Left lung (tissue), 4 donors: ENCODE measurements at regions not wholly inside any gene's neighbourhood (a gene's known extent, or its start where the extent isn't known, plus 50 kb on each side); places are given as distances from the start of the nearest gene placed in this dataset.

Source experiments
- ATAC-seq: fragments of 200-7000 bp; cut with Tn5 transposase; one replicate; pipeline ENCODE4 v1.9.1; 2020; ENCODE audit warnings: moderate library complexity
- DNase-seq, 4 donors: peaks; one replicate each; pipeline ENCODE4 v3.0.0-alpha.2; 2013 to 2020
- H3K27ac ChIP-seq, 2 donors: fragments of 200-600 bp; sonication (generic) in 1 of 2; one replicate each; pipeline versions ENCODE4 v1.5.0 to v1.8.0; 2020 to 2021
- H3K27me3 ChIP-seq, 2 donors: fragments of 200-600 bp; sonication (generic) in 1 of 2; one replicate each; pipeline versions ENCODE4 v1.5.0 to v1.8.0; 2020 to 2021
- H3K36me3 ChIP-seq, 2 donors: fragments of 200-600 bp; sonication (generic) in 1 of 2; one replicate each; pipeline versions ENCODE4 v1.5.0 to v1.8.0; 2020 to 2021
- H3K4me1 ChIP-seq, 2 donors: fragments of 200-600 bp; one replicate each; pipeline ENCODE4 v1.8.0; 2021
- H3K4me3 ChIP-seq, 2 donors: fragments of 200-600 bp; sonication (generic) in 1 of 2; one replicate each; pipeline versions ENCODE4 v1.5.0 to v1.8.0; 2020 to 2021; ENCODE audit warnings: mild to moderate bottlenecking in 1 of 2
- H3K9me3 ChIP-seq, 2 donors: fragments of 200-600 bp; sonication (generic) in 1 of 2; one replicate each; pipeline versions ENCODE4 v1.5.0 to v1.8.0; 2020 to 2021
- intact Hi-C, 2 donors: fragments of 100-400 bp; cut with DNase I; formaldehyde crosslinking; loops; one replicate each; pipeline versions ENCODE4 v1.11.2 to v1.14.2; 2022
- TF ChIP-seq, protein P1 (sequence below), 2 donors: fragments of 200-600 bp; sonication (generic) in 1 of 2; IDR thresholded peaks; one replicate each; pipeline versions ENCODE4 v1.5.0 to v1.8.0; 2021; ENCODE audit warnings: antibody characterized with exemption in 2 of 2
- donor health status: DM: no; HTN: yes; CAD: no.
- donor health status: DM: no; HTN: no; CAD: no.

DNA sequence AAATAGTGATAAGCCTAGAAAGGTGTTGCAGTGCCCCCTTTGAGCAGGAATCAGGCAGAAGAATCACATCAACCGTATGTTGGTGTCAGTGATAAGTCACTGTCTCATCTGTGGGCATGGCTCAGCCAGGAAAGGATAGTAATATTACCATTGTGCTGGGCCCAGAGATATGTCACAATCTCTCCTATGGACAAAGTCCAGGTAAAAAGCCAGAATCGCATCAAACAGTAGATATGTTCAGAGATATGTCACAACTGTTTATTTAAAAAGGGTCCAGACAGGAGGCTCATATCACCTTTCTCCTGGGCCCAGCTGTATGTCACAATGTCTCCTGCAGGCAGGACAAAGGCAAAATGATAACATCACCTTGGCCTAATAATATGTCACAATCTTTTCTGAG is 241.4 kb downstream of the RPS4Y2 start:
- Histone ChIP-seq H3K27me3 (no peaks in the 10 kb centered on the region), H3K9me3 (no peaks in the 10 kb centered on the region), H3K4me3 (no peak overlapping the region), H3K36me3 (no peaks in the 10 kb centered on the region), H3K4me1 (no peaks in the 10 kb centered on the region), H3K27ac (no peak overlapping the region)
- no peak for ATAC-seq
- intact Hi-C loops = no loop called here
- TF ChIP-seq, protein P1, sequence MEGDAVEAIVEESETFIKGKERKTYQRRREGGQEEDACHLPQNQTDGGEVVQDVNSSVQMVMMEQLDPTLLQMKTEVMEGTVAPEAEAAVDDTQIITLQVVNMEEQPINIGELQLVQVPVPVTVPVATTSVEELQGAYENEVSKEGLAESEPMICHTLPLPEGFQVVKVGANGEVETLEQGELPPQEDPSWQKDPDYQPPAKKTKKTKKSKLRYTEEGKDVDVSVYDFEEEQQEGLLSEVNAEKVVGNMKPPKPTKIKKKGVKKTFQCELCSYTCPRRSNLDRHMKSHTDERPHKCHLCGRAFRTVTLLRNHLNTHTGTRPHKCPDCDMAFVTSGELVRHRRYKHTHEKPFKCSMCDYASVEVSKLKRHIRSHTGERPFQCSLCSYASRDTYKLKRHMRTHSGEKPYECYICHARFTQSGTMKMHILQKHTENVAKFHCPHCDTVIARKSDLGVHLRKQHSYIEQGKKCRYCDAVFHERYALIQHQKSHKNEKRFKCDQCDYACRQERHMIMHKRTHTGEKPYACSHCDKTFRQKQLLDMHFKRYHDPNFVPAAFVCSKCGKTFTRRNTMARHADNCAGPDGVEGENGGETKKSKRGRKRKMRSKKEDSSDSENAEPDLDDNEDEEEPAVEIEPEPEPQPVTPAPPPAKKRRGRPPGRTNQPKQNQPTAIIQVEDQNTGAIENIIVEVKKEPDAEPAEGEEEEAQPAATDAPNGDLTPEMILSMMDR (IDR thresholded peaks at IDR 0.05) = no peak
- no peak for DNase-seq

DNA sequence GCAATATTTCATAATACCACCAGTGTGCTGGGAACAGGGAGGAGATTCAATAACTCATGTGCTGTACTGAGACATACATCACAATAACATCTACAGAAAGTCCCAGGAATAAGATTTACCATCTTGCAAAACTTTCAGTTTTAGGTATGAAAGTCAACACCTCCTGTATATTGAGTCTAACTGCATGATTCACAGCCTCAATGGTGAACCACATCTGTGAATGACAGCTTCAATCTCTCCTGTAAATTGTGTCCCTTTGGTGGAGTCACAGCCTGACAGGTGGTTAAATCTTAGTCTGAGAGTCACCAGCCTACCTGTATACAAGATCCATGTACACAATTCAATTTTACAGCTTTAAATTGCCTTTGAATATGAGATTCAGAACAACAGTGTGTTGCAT is 242.1 kb downstream of the RPS4Y2 start:
- intact Hi-C loops = no loop called here
- ATAC-seq (no peak), DNase-seq (no peak)
- Histone ChIP-seq H3K9me3 (no peaks in the 10 kb centered on the region), H3K27ac (no peak overlapping the region), H3K27me3 (no peaks in the 10 kb centered on the region), H3K4me1 (no peaks in the 10 kb centered on the region), H3K36me3 (no peaks in the 10 kb centered on the region), H3K4me3 (no peak overlapping the region)
- TF ChIP-seq, protein P1 (IDR thresholded peaks at IDR 0.05) = no peak

DNA sequence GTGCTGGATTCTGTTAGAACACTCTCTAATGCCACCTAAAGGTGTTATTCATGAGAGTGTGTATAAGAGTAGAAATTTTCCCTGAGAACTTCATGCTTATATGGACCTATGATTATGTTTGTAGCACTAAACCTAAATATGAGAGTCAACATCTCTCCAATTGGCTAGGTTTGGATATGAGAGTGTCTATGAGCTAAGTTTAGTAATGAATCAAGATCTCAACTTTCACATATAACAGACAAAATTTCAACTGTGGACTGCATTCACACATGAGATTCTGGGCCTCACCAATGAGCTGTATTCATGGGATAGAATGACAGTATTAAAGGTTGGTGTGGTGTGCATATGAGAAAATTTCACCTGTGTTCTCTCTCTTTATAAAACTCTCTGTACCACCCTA is 242.6 kb downstream of the RPS4Y2 start:
- DNase-seq = no peak
- intact Hi-C loops = no loop called here
- Histone ChIP-seq H3K27ac (no peak overlapping the region), H3K36me3 (no peaks in the 10 kb centered on the region), H3K27me3 (no peaks in the 10 kb centered on the region), H3K9me3 (no peaks in the 10 kb centered on the region), H3K4me1 (no peaks in the 10 kb centered on the region), H3K4me3 (no peak overlapping the region)
- TF ChIP-seq, protein P1 (IDR thresholded peaks at IDR 0.05) = no peak
- no peak for ATAC-seq

DNA sequence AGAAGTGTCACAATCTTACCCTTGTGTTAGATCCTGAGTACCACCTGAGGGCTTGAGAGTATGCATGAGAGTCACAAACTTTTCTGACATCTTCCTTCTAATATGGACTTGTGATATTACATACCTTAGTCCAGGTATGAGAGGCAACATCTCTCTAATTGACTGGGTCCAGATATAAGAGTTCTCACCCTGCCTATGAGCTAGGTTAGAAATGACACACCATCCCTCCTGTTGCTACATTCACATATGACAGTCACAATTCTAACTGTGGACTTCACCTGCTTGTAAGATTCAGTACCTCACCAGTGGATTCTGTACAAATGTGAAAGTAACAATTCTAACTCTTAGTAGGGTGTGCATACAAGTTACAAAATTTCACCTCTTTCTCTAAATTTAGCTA is 245.2 kb downstream of the RPS4Y2 start:
- H3K27me3 ChIP-seq = no peaks in the 10 kb centered on the region
- no peaks in the 10 kb centered on the region for H3K36me3 ChIP-seq
- H3K27ac ChIP-seq = no peak overlapping the region
- no peaks in the 10 kb centered on the region for H3K9me3 ChIP-seq
- intact Hi-C loops = no loop called here
- H3K4me1 ChIP-seq = no peaks in the 10 kb centered on the region
- H3K4me3 ChIP-seq = no peak overlapping the region
- ATAC-seq = no peak
- no peak for DNase-seq
- TF ChIP-seq, protein P1 (IDR thresholded peaks at IDR 0.05) = no peak

DNA sequence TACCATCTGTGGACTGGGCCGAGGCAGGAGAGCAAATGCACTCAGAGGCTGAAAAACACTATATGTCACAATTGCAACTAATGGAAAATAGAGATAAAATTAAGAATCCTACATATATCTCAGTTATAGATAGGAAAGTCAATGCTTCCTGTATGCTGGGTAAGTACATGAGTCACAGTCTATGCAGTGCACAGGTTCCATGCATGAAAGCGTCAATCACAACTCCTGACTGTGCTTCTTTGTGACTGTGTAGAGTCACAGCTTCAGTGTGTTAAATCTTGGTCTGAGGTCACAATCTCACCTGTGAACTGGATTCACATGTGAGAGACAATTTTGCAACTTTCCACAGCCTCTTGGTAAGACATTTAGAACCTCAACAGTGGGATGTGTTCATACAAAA is 247.2 kb downstream of the RPS4Y2 start:
- ATAC-seq = no peak
- no peaks in the 10 kb centered on the region for H3K9me3 ChIP-seq
- H3K4me1 ChIP-seq = no peaks in the 10 kb centered on the region
- no peak overlapping the region for H3K27ac ChIP-seq
- TF ChIP-seq, protein P1 (IDR thresholded peaks at IDR 0.05) = no peak
- H3K4me3 ChIP-seq = no peak overlapping the region
- intact Hi-C loops = no loop called here
- H3K27me3 ChIP-seq = no peaks in the 10 kb centered on the region
- H3K36me3 ChIP-seq = no peaks in the 10 kb centered on the region
- no peak for DNase-seq
